ENCODE measurements at regions not wholly inside any gene's neighbourhood (a gene's known extent, or its start where the extent isn't known, plus 50 kb on each side); places are given as distances from the start of the nearest gene placed in this dataset.

GRCh38 chrX:116031331-116031730 is 139.2 kb upstream of the AGTR2 start:
- H3K4me1 ChIP-seq (replicated peaks): no peaks in the 10 kb centered on the region
- no peaks in the 10 kb centered on the region for H3K27me3 ChIP-seq (replicated peaks; ENCODE audit: insufficient read depth)
- no peak overlapping the region for H3K4me3 ChIP-seq
- no peaks in the 10 kb centered on the region for H3K36me3 ChIP-seq
- no peak for TF ChIP-seq POLR2AphosphoS5 (IDR thresholded peaks at IDR 0.05)
- TF ChIP-seq CTCF (IDR thresholded peaks at IDR 0.05): no peak
- no peak for TF ChIP-seq POLR2A (IDR thresholded peaks at IDR 0.05)
- DNase-seq (ENCODE audit: low spot score): no peak
- H3K9me3 ChIP-seq: no peaks in the 10 kb centered on the region
- 42% methylated on average over 1 of the region's 1 CpG for WGBS
- intact Hi-C loops (cut with DNase I): no loop called here
- no peak overlapping the region for H3K27ac ChIP-seq

Measured in prostate gland (tissue), 2 donors.